ENCODE measurements at regions not wholly inside any gene's neighbourhood (a gene's known extent, or its start where the extent isn't known, plus 50 kb on each side); places are given as distances from the start of the nearest gene placed in this dataset.

GRCh38 chr16:17917316-17918019 lies 419.1 kb downstream of the NPIPA8 start:
- H2AFZ ChIP-seq (ENCODE audit: insufficient read depth, low read depth, low read length, poor library complexity, severe bottlenecking): no peak overlapping the region
- H3K4me3 Mint-ChIP-seq: no peak overlapping the region
- CTCF ChIA-PET: no interaction called here
- ATAC-seq (ENCODE audit: low read depth): no peak
- no peak overlapping the region for H3K9ac ChIP-seq (ENCODE audit: low read length)
- DNase-seq: no peak
- H3K27ac Mint-ChIP-seq: no peak overlapping the region
- peaks cover 23% of the 10 kb centered on the region for H3K27me3 Mint-ChIP-seq
- no peak overlapping the region for H3K4me2 ChIP-seq (replicated peaks; ENCODE audit: low read depth, low read length, poor library complexity, severe bottlenecking)
- no peak overlapping the region for H3K27ac ChIP-seq (ENCODE audit: low read length in 2 of 2)
- no peaks in the 10 kb centered on the region for H3K4me1 Mint-ChIP-seq
- no peak for TF ChIP-seq CTCF (IDR thresholded peaks at IDR 0.05)
- TF ChIP-seq EZH2 (IDR thresholded peaks at IDR 0.05; ENCODE audit: borderline replicate concordance, insufficient read depth, low read depth, low read length, poor library complexity, severe bottlenecking): no peak
- H3K79me2 ChIP-seq (ENCODE audit: control insufficient read depth, insufficient read depth, low read length): no peaks in the 10 kb centered on the region
- H3K27me3 ChIP-seq (replicated peaks in 1 of 4; ENCODE audit: control extremely low read depth in 1 of 4, control insufficient read depth in 3 of 4, insufficient read depth in 4 of 4, low read length in 3 of 4): no peaks in the 10 kb centered on the region
- H3K36me3 ChIP-seq (replicated peaks in 1 of 2; ENCODE audit: control extremely low read depth in 1 of 2, control insufficient read depth in 1 of 2, extremely low read depth in 1 of 2, insufficient read depth in 2 of 2, low read length in 1 of 2): no peaks in the 10 kb centered on the region
- H3K4me1 ChIP-seq (ENCODE audit: control insufficient read depth in 2 of 2, insufficient read depth in 2 of 2, low read length in 2 of 2): no peaks in the 10 kb centered on the region
- no CpG with 5 or more reads among the region's 3 CpGs for whole genome bisulfite sequencing (ENCODE audit: insufficient coverage)
- POLR2A ChIA-PET: no interaction called here
- H3K9me3 Mint-ChIP-seq (ENCODE audit: insufficient read depth): peaks cover 17% of the 10 kb centered on the region
- peaks cover 7 to 13% (median 9%) of the 10 kb centered on the region in 3 donors for H3K9me3 ChIP-seq (ENCODE audit: control extremely low read depth in 1 of 3, control insufficient read depth in 2 of 3, insufficient read depth in 1 of 3, low read length in 2 of 3)
- H3K4me3 ChIP-seq (ENCODE audit: control extremely low read depth in 1 of 5, extremely low read depth in 1 of 5, insufficient read depth in 1 of 5, low read depth in 2 of 5, low read length in 4 of 5): no peak overlapping the region
- intact Hi-C loops (cut with micrococcal nuclease): no loop called here
- H4K20me1 ChIP-seq (ENCODE audit: control insufficient read depth, insufficient read depth, low read length, poor library complexity, severe bottlenecking): no peaks in the 10 kb centered on the region

- Histone ChIP-seq H3K9me3 (ENCODE audit: control extremely low read depth in 1 of 3, control insufficient read depth in 2 of 3, insufficient read depth in 1 of 3, low read length in 2 of 3) (peaks cover 4 to 13% (median 9%) of the 10 kb centered on the region in 3 donors), H4K20me1 (ENCODE audit: control insufficient read depth, insufficient read depth, low read length, poor library complexity, severe bottlenecking) (no peaks in the 10 kb centered on the region), H3K9ac (ENCODE audit: low read length) (no peak overlapping the region), H3K4me2 (replicated peaks; ENCODE audit: low read depth, low read length, poor library complexity, severe bottlenecking) (no peak overlapping the region), H3K79me2 (ENCODE audit: control insufficient read depth, insufficient read depth, low read length) (no peaks in the 10 kb centered on the region), H3K4me1 (ENCODE audit: control insufficient read depth in 2 of 2, insufficient read depth in 2 of 2, low read length in 2 of 2) (no peaks in the 10 kb centered on the region), H3K27me3 (replicated peaks in 1 of 4; ENCODE audit: control extremely low read depth in 1 of 4, control insufficient read depth in 3 of 4, insufficient read depth in 4 of 4, low read length in 3 of 4) (no peaks in the 10 kb centered on the region), H3K27ac (ENCODE audit: low read length in 2 of 2) (no peak overlapping the region), H2AFZ (ENCODE audit: insufficient read depth, low read depth, low read length, poor library complexity, severe bottlenecking) (no peak overlapping the region), H3K36me3 (replicated peaks in 1 of 2; ENCODE audit: control extremely low read depth in 1 of 2, control insufficient read depth in 1 of 2, extremely low read depth in 1 of 2, insufficient read depth in 2 of 2, low read length in 1 of 2) (no peaks in the 10 kb centered on the region), H3K4me3 (ENCODE audit: control extremely low read depth in 1 of 5, extremely low read depth in 1 of 5, insufficient read depth in 1 of 5, low read depth in 2 of 5, low read length in 4 of 5) (no peak overlapping the region)
- 90% methylated on average over 4 of the region's 5 CpGs for WGBS (ENCODE audit: insufficient coverage)
- Mint-ChIP-seq H3K9me3 (ENCODE audit: insufficient read depth) (peaks cover 17% of the 10 kb centered on the region), H3K27me3 (peaks cover 23% of the 10 kb centered on the region), H3K4me1 (no peaks in the 10 kb centered on the region), H3K27ac (no peak overlapping the region), H3K4me3 (no peak overlapping the region)
- ChIA-PET POLR2A (no interaction called here), CTCF (no interaction called here)
- intact Hi-C loops (cut with micrococcal nuclease): no loop called here
- ATAC-seq (ENCODE audit: low read depth) (no peak), DNase-seq (no peak)
- no peak for TF ChIP-seq EZH2 (IDR thresholded peaks at IDR 0.05; ENCODE audit: borderline replicate concordance, insufficient read depth, low read depth, low read length, poor library complexity, severe bottlenecking)
- no peak for TF ChIP-seq CTCF (IDR thresholded peaks at IDR 0.05)
These were observed 420.7 kb downstream of the NPIPA8 start for GRCh38 chr16:17915791-17916190.

All from B cell (primary cell).